IMR-90 (cell line): ENCODE measurements at regions not wholly inside any gene's neighbourhood (a gene's known extent, or its start where the extent isn't known, plus 50 kb on each side); places are given as distances from the start of the nearest gene placed in this dataset.
"Not testable (repeated sequence)": the region's sequence is repeated elsewhere in the genome, so short reads cannot be mapped to it uniquely, and the experiment has no call there.

Experiments used
- ATAC-seq: fragments of 200-7000 bp; cut with Tn5 transposase; 2 replicates; pipeline ENCODE4 v1.9.1; 2020; ENCODE audit warnings: low read depth, mild to moderate bottlenecking, moderate library complexity
- BruUV-seq: library from RNA; stranded (reverse); fragments of 400-500 nt; replicated peaks from 2 replicates; lab custom pipeline; 2021; lab: Mats Ljungman, UMichigan
- CTCF ChIA-PET: fragments of 300-600 bp; formaldehyde crosslinking; extraction: SDS; loops from one replicate; lab custom pipeline; 2021; ENCODE audit warnings: antibody characterized with exemption; lab: Yijun Ruan, JAX
- POLR2A ChIA-PET: fragments of 300-600 bp; sonication (Branson Sonifier 250); formaldehyde crosslinking; loops from one replicate; lab custom pipeline; 2022; ENCODE audit warnings: antibody characterized with exemption; ENCODE audit not compliant: unreplicated experiment; lab: Charles Lee
- DNase-seq: peaks from one replicate; pipeline ENCODE4 v3.0.0; 2013
- H2AFZ ChIP-seq: replicated peaks from 2 replicates; pipeline ENCODE3; 2013; ENCODE audit warnings: low read length, mild to moderate bottlenecking; ENCODE audit not compliant: poor library complexity
- H2AK5ac ChIP-seq: 2 replicates; pipeline ENCODE4 v1.6.1; 2013; ENCODE audit warnings: low read depth, low read length, inconsistent platforms
- H2AK9ac ChIP-seq: replicated peaks from 2 replicates; pipeline ENCODE3; 2013; ENCODE audit warnings: mild to moderate bottlenecking, low read depth, low read length, moderate library complexity; ENCODE audit not compliant: poor library complexity
- H2BK120ac ChIP-seq: 2 replicates; pipeline ENCODE4 v1.6.1; 2013; ENCODE audit warnings: low read depth, low read length, inconsistent platforms
- H2BK15ac ChIP-seq: 3 replicates; pipeline ENCODE4 v1.6.1; 2013; ENCODE audit warnings: low read depth, low read length, inconsistent platforms
- H2BK20ac ChIP-seq: 2 replicates; pipeline ENCODE4 v1.6.1; 2013; ENCODE audit warnings: low read depth, mild to moderate bottlenecking, inconsistent platforms, low read length, moderate library complexity
- H2BK5ac ChIP-seq: 2 replicates; pipeline ENCODE4 v1.6.1; 2013; ENCODE audit warnings: mild to moderate bottlenecking, low read depth, low read length, inconsistent platforms; ENCODE audit not compliant: poor library complexity, severe bottlenecking
- H3K14ac ChIP-seq: replicated peaks from 2 replicates; pipeline ENCODE4 v1.6.1; 2013; ENCODE audit warnings: low read depth, low read length, inconsistent platforms
- H3K18ac ChIP-seq: 2 replicates; pipeline ENCODE4 v1.6.1; 2013; ENCODE audit warnings: low read depth, low read length, control low read depth
- H3K23ac ChIP-seq: 2 replicates; pipeline ENCODE4 v1.6.1; 2013; ENCODE audit warnings: low read depth, low read length, inconsistent platforms
- H3K27ac ChIP-seq: 2 replicates; pipeline ENCODE4 v1.5.1; 2013; ENCODE audit warnings: mild to moderate bottlenecking, control low read depth, low read length; ENCODE audit not compliant: insufficient read depth
- H3K27me3 ChIP-seq: 2 replicates; pipeline ENCODE4 v1.6.1; 2013; ENCODE audit warnings: low read length; ENCODE audit not compliant: control insufficient read depth, insufficient read depth
- H3K36me3 ChIP-seq: 2 replicates; pipeline ENCODE4 v1.6.1; 2013; ENCODE audit warnings: low read length, mixed read lengths; ENCODE audit not compliant: control insufficient read depth, insufficient read depth
- H3K4ac ChIP-seq: 2 replicates; pipeline ENCODE4 v1.6.1; 2013; ENCODE audit warnings: low read depth, low read length, inconsistent platforms
- H3K4me1 ChIP-seq: 2 replicates; pipeline ENCODE4 v1.6.1; 2013; ENCODE audit warnings: low read length, mixed read lengths; ENCODE audit not compliant: control insufficient read depth, insufficient read depth
- H3K4me2 ChIP-seq: 2 replicates; pipeline ENCODE4 v1.6.1; 2013; ENCODE audit warnings: low read depth, mild to moderate bottlenecking, control low read depth, low read length, moderate library complexity
- H3K4me3 ChIP-seq: 2 replicates; pipeline ENCODE4 v1.5.1; 2013; ENCODE audit warnings: low read depth, mild to moderate bottlenecking, control low read depth, low read length, moderate library complexity; ENCODE audit not compliant: insufficient read depth
- H3K56ac ChIP-seq: 2 replicates; pipeline ENCODE4 v1.6.1; 2013; ENCODE audit warnings: low read length, inconsistent platforms; ENCODE audit not compliant: insufficient read depth; ENCODE audit errors: extremely low read depth
- H3K79me1 ChIP-seq, 2 experiments: 2 replicates each; pipeline ENCODE4 v1.6.1; 2013; ENCODE audit warnings: low read length in 2 of 2, inconsistent platforms in 1 of 2, low read depth in 1 of 2
- H3K9ac ChIP-seq: 2 replicates; pipeline ENCODE4 v1.6.1; 2013; ENCODE audit warnings: low read depth, low read length, control low read depth
- H3K9me1 ChIP-seq: 2 replicates; pipeline ENCODE4 v1.6.1; 2013; ENCODE audit warnings: low read length, inconsistent platforms; ENCODE audit not compliant: insufficient read depth
- H3K9me3 ChIP-seq: 2 replicates; pipeline ENCODE4 v1.6.1; 2013; ENCODE audit warnings: low read length; ENCODE audit not compliant: control insufficient read depth, insufficient read depth
- H4K20me1 ChIP-seq: 2 replicates; pipeline ENCODE4 v1.6.1; 2013; ENCODE audit warnings: low read length, inconsistent platforms; ENCODE audit not compliant: insufficient read depth
- H4K5ac ChIP-seq: 2 replicates; pipeline ENCODE4 v1.6.1; 2013; ENCODE audit warnings: mild to moderate bottlenecking, low read depth, low read length, control low read depth
- H4K8ac ChIP-seq, 2 experiments: 2 replicates each; pipeline ENCODE4 v1.6.1; 2013; ENCODE audit warnings: low read depth in 2 of 2, low read length in 2 of 2, control low read depth in 1 of 2, inconsistent platforms in 1 of 2
- H4K91ac ChIP-seq: 2 replicates; pipeline ENCODE4 v1.6.1; 2013; ENCODE audit warnings: low read depth, low read length, inconsistent platforms; ENCODE audit not compliant: insufficient read depth
- WGBS, 2 experiments: methylation state at CpG; one replicate each; pipeline versions ENCODE4 v1.1.5 to v1.1.7; 2013; ENCODE audit warnings: missing lambda C conversion rate in 2 of 2; ENCODE audit not compliant: insufficient read length in 1 of 2; ENCODE audit errors: extremely low coverage in 2 of 2; 5-methylcytosine and 5-hydroxymethylcytosine counted together
- dilution Hi-C: fragments of 300-500 bp; cut with HindIII; formaldehyde crosslinking; loops from one replicate; pipeline ENCODE4 v1.14.3; 2018; ENCODE audit warnings: low sequenced_read_pairs; ENCODE audit not compliant: unreplicated experiment
- in situ Hi-C: fragments of 300-500 bp; cut with MboI; formaldehyde crosslinking; loops from 3 replicates; pipeline ENCODE4 v1.14.3; 2019; ENCODE audit warnings: low sequenced_read_pairs, inconsistent platforms, mixed read lengths
- intact Hi-C: fragments of 100-400 bp; cut with micrococcal nuclease; formaldehyde crosslinking; loops from 2 replicates; pipeline ENCODE4 v1.10.0; 2022

DNA sequence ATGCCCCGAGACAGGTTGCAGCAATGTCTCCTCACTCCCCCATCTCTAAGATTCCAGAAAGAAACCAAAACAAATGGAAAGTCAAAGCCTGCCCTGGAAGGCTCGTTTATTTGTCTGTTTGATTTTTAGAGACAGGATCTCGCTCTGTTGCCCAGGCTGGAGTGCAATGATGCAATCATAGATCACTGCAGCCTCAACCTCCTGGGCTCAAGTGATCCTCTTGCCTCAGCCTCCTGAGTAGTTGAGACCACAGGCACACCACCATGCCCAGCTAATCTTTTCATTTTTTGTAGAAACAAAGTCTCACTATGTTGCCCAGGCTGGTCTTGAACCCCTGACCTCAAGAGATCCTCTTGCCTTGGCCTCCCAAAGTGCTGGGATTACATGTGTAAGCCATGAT is 78.8 kb upstream of the IFNAR2 start:
- H4K91ac ChIP-seq, dilution Hi-C loops, H4K5ac ChIP-seq, H2BK5ac ChIP-seq, H2BK20ac ChIP-seq, H3K4me2 ChIP-seq, H3K4me1 ChIP-seq, H3K18ac ChIP-seq, intact Hi-C loops, ATAC-seq, H3K14ac ChIP-seq, H2AK9ac ChIP-seq, H2AFZ ChIP-seq, H3K79me1 ChIP-seq, H3K56ac ChIP-seq, H3K9me3 ChIP-seq, H3K23ac ChIP-seq, H4K8ac ChIP-seq, H2BK120ac ChIP-seq, DNase-seq, BruUV-seq, H3K36me3 ChIP-seq, H4K20me1 ChIP-seq, H2BK15ac ChIP-seq, POLR2A ChIA-PET, H3K27ac ChIP-seq, CTCF ChIA-PET, H2AK5ac ChIP-seq, H3K9ac ChIP-seq, H3K4ac ChIP-seq, H3K4me3 ChIP-seq, in situ Hi-C loops, H3K9me1 ChIP-seq: not testable (repeated sequence)
- H3K27me3 ChIP-seq = peaks cover 46% of the 10 kb centered on the region
- WGBS, 2 experiments = no CpG with 5 or more reads among the region's 3 CpGs
